ENCODE measurements at regions not wholly inside any gene's neighbourhood (a gene's known extent, or its start where the extent isn't known, plus 50 kb on each side); places are given as distances from the start of the nearest gene placed in this dataset.

DNA sequence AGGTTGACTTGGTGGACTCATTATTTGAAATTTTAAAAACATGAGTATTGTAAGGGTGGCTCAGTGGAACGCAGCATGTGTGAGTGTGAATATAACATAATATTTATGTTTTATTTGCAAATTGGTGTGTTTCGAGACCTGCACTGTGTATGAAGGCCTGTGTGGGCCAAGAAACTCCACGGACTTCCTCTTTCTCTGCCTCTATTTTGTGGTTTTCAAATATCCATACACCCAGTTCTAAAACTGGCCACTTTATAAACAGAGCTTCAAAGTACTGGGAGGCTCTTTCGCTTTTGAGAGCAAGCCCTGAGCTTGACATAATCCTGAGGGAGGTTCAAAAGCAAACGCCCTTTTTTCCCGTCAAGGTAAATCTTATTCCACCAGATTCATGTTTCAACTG lies 187.7 kb downstream of the GPAT3 start:
- TF ChIP-seq CTCF (IDR thresholded peaks at IDR 0.05) (no peak), POLR2A (IDR thresholded peaks at IDR 0.05) (no peak)

Data from testis (tissue), 2 donors.